Loucy (cell line): ENCODE measurements at regions not wholly inside any gene's neighbourhood (a gene's known extent, or its start where the extent isn't known, plus 50 kb on each side); places are given as distances from the start of the nearest gene placed in this dataset.

Source experiments
- H2AFZ ChIP-seq: fragments of 200-600 bp; sonication (generic); 2 replicates; pipeline ENCODE4 v1.6.0; 2016; ENCODE audit warnings: antibody characterized with exemption, mild to moderate bottlenecking, low read length, moderate library complexity
- H3F3A ChIP-seq: fragments of 200-600 bp; 2 replicates; pipeline ENCODE4 v1.6.0; 2016; ENCODE audit warnings: antibody characterized with exemption, low read depth, mild to moderate bottlenecking
- H3K27me3 ChIP-seq: fragments of 200-600 bp; sonication (generic); 2 replicates; pipeline ENCODE4 v1.6.1; 2014; ENCODE audit warnings: low read length, mild to moderate bottlenecking; ENCODE audit not compliant: insufficient read depth, poor library complexity, severe bottlenecking
- H3K36me3 ChIP-seq: fragments of 200-600 bp; sonication (generic); 2 replicates; pipeline ENCODE4 v1.6.1; 2016; ENCODE audit warnings: low read length; ENCODE audit not compliant: insufficient read depth
- H3K4me1 ChIP-seq: fragments of 200-600 bp; sonication (generic); 2 replicates; pipeline ENCODE4 v1.5.1; 2014; ENCODE audit warnings: low read length, mild to moderate bottlenecking; ENCODE audit not compliant: insufficient read depth, poor library complexity, severe bottlenecking
- H3K4me2 ChIP-seq: fragments of 200-600 bp; sonication (generic); 2 replicates; pipeline ENCODE4 v1.6.0; 2014; ENCODE audit warnings: antibody characterized with exemption, low read length, low read depth, mild to moderate bottlenecking; ENCODE audit not compliant: poor library complexity, severe bottlenecking
- H3K4me3 ChIP-seq: fragments of 200-600 bp; sonication (generic); 2 replicates; pipeline ENCODE4 v1.5.1; 2014; ENCODE audit warnings: low read length, mild to moderate bottlenecking, mixed read lengths; ENCODE audit not compliant: poor library complexity, severe bottlenecking
- H3K79me2 ChIP-seq: fragments of 200-600 bp; sonication (generic); 2 replicates; pipeline ENCODE4 v1.6.1; 2014; ENCODE audit warnings: low read length; ENCODE audit not compliant: insufficient read depth
- H3K9ac ChIP-seq: fragments of 200-600 bp; sonication (generic); 2 replicates; pipeline ENCODE4 v1.6.0; 2014; ENCODE audit warnings: mild to moderate bottlenecking, low read depth, low read length, moderate library complexity; ENCODE audit not compliant: poor library complexity, severe bottlenecking
- H3K9me2 ChIP-seq: fragments of 200-600 bp; sonication (generic); replicated peaks from 2 replicates; pipeline ENCODE4 v1.6.1; 2016; ENCODE audit warnings: low read depth, low read length, mixed read lengths
- H3K9me3 ChIP-seq: fragments of 200-600 bp; sonication (generic); 2 replicates; pipeline ENCODE4 v1.6.1; 2014; ENCODE audit warnings: mild to moderate bottlenecking, antibody characterized with exemption, low read length, low read depth; ENCODE audit not compliant: insufficient read depth
- H4K20me1 ChIP-seq: fragments of 200-600 bp; sonication (generic); 2 replicates; pipeline ENCODE4 v1.6.0; 2014; ENCODE audit warnings: antibody characterized with exemption, low read length, mild to moderate bottlenecking; ENCODE audit not compliant: insufficient read depth, poor library complexity, severe bottlenecking
- EZH2phosphoT487 ChIP-seq: fragments of 200-600 bp; IDR thresholded peaks from 2 replicates; pipeline ENCODE4 v1.6.1; 2018; ENCODE audit warnings: antibody characterized with exemption, mild to moderate bottlenecking, moderate library complexity, borderline replicate concordance
- TF ChIP-seq, protein P1 (sequence below): fragments of 200-600 bp; sonication (generic); conservative IDR thresholded peaks from 2 replicates; pipeline ENCODE4 v1.5.1; 2014; ENCODE audit warnings: mild to moderate bottlenecking, antibody characterized with exemption, low read length

DNA sequence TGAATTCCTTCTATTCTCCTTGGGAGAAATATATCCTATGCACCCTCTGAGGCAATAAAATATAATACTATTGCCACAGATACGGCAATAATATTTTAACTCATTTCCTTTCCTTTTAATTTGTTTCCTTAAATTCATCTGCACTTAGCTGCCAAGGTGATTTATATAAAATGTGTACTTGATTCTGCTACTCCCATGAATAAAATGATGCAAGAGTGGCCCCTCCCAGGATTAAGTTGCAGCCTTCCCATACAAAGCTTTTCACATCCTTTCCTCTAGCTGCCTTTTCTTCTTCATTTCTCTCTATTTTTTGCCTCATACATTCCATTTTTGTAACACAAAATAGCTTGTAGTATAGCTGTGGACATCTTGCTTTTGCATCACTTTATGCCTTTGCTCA, 464.1 kb upstream of the ZEB2 start:
- Histone ChIP-seq H3K4me3 (no peak overlapping the region), H4K20me1 (no peaks in the 10 kb centered on the region), H3K4me2 (no peak overlapping the region), H3K36me3 (no peaks in the 10 kb centered on the region), H3K4me1 (peaks cover 6% of the 10 kb centered on the region), H3K9ac (no peak overlapping the region), H3K79me2 (no peaks in the 10 kb centered on the region), H3K9me3 (no peaks in the 10 kb centered on the region), H3K27me3 (no peaks in the 10 kb centered on the region), H3F3A (no peaks in the 10 kb centered on the region), H2AFZ (no peak overlapping the region), H3K9me2 (no peaks in the 10 kb centered on the region)
- no peak for TF ChIP-seq EZH2phosphoT487
- TF ChIP-seq, protein P1, sequence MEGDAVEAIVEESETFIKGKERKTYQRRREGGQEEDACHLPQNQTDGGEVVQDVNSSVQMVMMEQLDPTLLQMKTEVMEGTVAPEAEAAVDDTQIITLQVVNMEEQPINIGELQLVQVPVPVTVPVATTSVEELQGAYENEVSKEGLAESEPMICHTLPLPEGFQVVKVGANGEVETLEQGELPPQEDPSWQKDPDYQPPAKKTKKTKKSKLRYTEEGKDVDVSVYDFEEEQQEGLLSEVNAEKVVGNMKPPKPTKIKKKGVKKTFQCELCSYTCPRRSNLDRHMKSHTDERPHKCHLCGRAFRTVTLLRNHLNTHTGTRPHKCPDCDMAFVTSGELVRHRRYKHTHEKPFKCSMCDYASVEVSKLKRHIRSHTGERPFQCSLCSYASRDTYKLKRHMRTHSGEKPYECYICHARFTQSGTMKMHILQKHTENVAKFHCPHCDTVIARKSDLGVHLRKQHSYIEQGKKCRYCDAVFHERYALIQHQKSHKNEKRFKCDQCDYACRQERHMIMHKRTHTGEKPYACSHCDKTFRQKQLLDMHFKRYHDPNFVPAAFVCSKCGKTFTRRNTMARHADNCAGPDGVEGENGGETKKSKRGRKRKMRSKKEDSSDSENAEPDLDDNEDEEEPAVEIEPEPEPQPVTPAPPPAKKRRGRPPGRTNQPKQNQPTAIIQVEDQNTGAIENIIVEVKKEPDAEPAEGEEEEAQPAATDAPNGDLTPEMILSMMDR: no peak

DNA sequence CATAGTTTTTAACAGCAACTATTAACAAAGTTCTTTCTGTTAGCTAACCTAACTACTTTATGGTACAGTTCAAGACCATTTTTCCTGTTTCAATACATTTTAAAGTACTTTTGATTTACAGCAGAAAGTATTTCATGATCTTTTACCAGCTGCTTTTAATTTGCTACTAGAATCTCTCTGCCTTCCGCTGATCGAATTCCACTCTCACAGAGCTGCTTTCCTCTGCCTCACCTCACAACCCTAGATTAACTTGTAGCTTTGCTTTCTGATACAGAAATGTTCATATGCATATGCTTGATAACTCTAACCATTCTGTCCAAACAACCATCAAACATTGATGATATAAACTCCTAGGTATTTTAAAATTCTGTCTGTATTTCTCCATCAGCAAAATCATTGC, 463.2 kb upstream of the ZEB2 start:
- H2AFZ ChIP-seq: no peak overlapping the region
- no peaks in the 10 kb centered on the region for H3K9me3 ChIP-seq
- no peaks in the 10 kb centered on the region for H3K79me2 ChIP-seq
- TF ChIP-seq EZH2phosphoT487: no peak
- TF ChIP-seq, protein P1: no peak
- H4K20me1 ChIP-seq: no peaks in the 10 kb centered on the region
- no peaks in the 10 kb centered on the region for H3F3A ChIP-seq
- H3K9ac ChIP-seq: no peak overlapping the region
- no peaks in the 10 kb centered on the region for H3K27me3 ChIP-seq
- H3K4me1 ChIP-seq: no peaks in the 10 kb centered on the region
- no peak overlapping the region for H3K4me3 ChIP-seq
- no peaks in the 10 kb centered on the region for H3K9me2 ChIP-seq
- H3K4me2 ChIP-seq: no peak overlapping the region
- no peaks in the 10 kb centered on the region for H3K36me3 ChIP-seq

DNA sequence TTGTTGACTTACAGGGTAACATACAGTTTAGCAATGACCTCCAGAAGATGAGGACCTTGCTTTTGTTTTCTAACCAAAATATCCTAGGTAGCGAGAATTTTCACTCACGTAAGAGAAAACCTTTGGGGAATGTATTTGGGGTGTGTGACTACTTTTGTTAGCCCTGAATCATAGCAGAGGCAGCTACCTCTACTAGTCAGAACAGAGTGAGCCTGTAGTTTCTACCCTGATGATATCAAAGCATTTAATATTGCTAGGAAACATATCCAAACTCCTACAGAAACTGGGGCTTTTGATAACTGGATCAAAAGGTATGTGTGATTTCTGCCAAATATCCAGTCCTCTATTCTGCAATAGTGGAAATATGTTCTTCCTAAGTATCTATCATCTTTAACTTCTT, 462.6 kb upstream of the ZEB2 start:
- no peaks in the 10 kb centered on the region for H3F3A ChIP-seq
- TF ChIP-seq EZH2phosphoT487: no peak
- TF ChIP-seq, protein P1: no peak

More for the DNA sequence above, 462.6 kb upstream of the ZEB2 start:
- Histone ChIP-seq H3K9me3 (no peaks in the 10 kb centered on the region), H2AFZ (no peak overlapping the region), H3K4me1 (no peaks in the 10 kb centered on the region), H3K9me2 (no peaks in the 10 kb centered on the region), H3K27me3 (no peaks in the 10 kb centered on the region), H4K20me1 (no peaks in the 10 kb centered on the region), H3K4me2 (no peak overlapping the region), H3K9ac (no peak overlapping the region), H3K36me3 (no peaks in the 10 kb centered on the region), H3K79me2 (no peaks in the 10 kb centered on the region), H3K4me3 (no peak overlapping the region)
